ENCODE measurements at regions not wholly inside any gene's neighbourhood (a gene's known extent, or its start where the extent isn't known, plus 50 kb on each side); places are given as distances from the start of the nearest gene placed in this dataset.
A peak's percentile ranks its signal among the peaks of the same experiment; 100 is the strongest.

- no peak for DNase-seq (ENCODE audit: low spot score)
- in situ Hi-C loops (cut with MboI; ENCODE audit: low sequenced_read_pairs, unreplicated experiment), result no loop called here
- TF ChIP-seq CTCF (IDR thresholded peaks at IDR 0.05; ENCODE audit: borderline replicate concordance, control extremely low read depth, extremely low read depth, insufficient read depth, missing control alignments), result no peak
Measured at GRCh38 chr12:92032101-92032500, 113.5 kb downstream of the BTG1 start.

- TF ChIP-seq CTCF (IDR thresholded peaks at IDR 0.05; ENCODE audit: borderline replicate concordance, control extremely low read depth, extremely low read depth, insufficient read depth, missing control alignments), result no peak
- in situ Hi-C loops (cut with MboI; ENCODE audit: low sequenced_read_pairs, unreplicated experiment), result no loop called here
- peak; percentile 35 for DNase-seq (ENCODE audit: low spot score)
Measured at GRCh38 chr12:92030618-92031017, 115.0 kb downstream of the BTG1 start.

DNA sequence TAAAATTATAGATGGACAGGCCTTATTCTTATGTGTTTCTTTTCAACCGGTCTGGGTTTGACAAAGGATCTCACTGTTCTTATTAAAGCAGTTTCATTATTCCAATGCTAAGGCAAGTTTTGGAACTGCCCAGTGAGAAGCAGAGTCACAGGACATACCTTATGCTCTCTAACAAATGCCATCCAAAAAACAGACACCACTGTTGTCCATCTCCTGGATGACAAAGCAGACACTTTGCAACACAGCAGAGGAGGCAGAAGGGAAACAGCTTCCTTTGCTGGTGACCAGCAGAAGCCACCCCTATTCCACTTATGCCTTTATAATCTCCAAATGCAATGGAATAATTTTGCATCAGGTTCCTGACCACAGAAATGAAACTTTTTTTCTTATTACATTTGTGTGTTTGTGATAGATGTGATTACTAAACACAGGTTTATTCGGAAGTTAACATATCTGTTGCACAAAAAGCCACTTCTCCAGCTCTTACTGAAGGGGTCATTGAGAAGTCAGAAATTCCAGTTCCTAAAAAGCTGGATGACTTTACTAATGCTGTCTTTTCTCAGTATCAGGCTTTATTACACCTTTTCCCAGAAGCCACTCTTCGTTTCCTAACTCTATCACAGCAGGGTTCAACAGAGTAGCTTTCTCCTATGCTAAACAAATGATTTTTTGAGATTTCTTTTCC, 115.6 kb downstream of the BTG1 start:
- no peak for DNase-seq (ENCODE audit: low spot score)
- no peak for TF ChIP-seq CTCF (IDR thresholded peaks at IDR 0.05; ENCODE audit: borderline replicate concordance, control extremely low read depth, extremely low read depth, insufficient read depth, missing control alignments)
- in situ Hi-C loops (cut with MboI; ENCODE audit: low sequenced_read_pairs, unreplicated experiment), result no loop called here

DNA sequence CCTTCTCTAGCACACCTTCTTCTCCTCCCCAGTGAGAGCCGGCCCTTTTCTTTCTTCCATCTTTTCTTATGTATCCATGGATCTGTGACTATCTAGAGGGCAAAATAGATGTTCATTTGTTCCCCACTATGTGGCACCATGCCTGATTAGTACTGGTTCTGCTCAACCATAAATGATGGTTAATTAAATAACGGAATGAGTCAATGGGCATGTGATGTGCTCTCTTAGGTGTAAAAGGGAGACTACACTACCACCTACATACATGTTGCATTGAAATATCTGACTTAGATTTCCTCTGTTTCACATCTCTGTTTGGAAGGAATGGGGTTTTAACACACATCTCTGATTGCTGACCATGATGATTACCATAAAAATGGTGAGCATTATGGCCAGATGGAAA, 116.5 kb downstream of the BTG1 start:
- no peak for TF ChIP-seq CTCF (IDR thresholded peaks at IDR 0.05; ENCODE audit: borderline replicate concordance, control extremely low read depth, extremely low read depth, insufficient read depth, missing control alignments)
- in situ Hi-C loops (cut with MboI; ENCODE audit: low sequenced_read_pairs, unreplicated experiment), result no loop called here
- DNase-seq (ENCODE audit: low spot score), result no peak

GRCh38 chr12:92028441-92028709, 117.3 kb downstream of the BTG1 start:
- no peak for TF ChIP-seq CTCF (IDR thresholded peaks at IDR 0.05; ENCODE audit: borderline replicate concordance, control extremely low read depth, extremely low read depth, insufficient read depth, missing control alignments)
- in situ Hi-C loops (cut with MboI; ENCODE audit: low sequenced_read_pairs, unreplicated experiment), result no loop called here
- no peak for DNase-seq (ENCODE audit: low spot score)

DNA sequence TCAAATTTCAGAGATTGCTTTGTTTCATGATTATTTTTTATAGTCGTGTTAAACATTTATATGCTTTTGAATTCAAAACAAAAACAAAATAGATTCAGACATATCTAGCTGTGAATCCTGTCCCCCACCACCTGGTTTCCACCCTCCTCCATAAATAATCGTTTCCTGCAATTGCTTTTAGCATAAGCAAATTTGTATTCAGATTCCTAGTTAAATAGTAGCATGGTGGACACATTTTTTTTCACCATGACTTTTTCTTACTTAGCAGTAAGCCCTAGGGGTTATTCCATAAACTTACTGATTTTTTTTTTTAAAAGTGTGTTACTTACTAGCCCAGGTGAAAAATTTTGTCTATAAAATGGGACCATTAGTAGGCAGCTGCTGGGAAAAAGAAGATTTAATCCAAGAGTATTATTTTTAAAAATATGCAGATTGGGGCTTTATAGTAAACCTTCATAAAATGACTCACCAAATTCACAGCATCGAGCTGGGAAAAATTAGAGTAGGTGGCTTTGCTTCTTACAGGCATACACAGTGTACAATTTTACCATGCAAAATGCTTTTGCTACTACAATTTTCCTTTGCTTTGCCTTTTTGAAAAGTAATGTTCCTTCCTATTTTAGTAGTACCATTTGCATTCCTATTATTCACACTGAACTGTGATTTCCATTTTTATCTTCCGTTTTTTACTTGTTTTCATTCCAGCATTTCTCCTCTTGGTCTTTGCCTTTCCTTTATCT, 117.8 kb downstream of the BTG1 start:
- no peak for DNase-seq (ENCODE audit: low spot score)
- in situ Hi-C loops (cut with MboI; ENCODE audit: low sequenced_read_pairs, unreplicated experiment), result no loop called here

More for the DNA sequence above, 117.8 kb downstream of the BTG1 start:
- TF ChIP-seq CTCF (IDR thresholded peaks at IDR 0.05; ENCODE audit: borderline replicate concordance, control extremely low read depth, extremely low read depth, insufficient read depth, missing control alignments), result no peak

All from GM13976 (cell line).